Suprapubic skin (tissue), 4 donors: ENCODE measurements at regions not wholly inside any gene's neighbourhood (a gene's known extent, or its start where the extent isn't known, plus 50 kb on each side); places are given as distances from the start of the nearest gene placed in this dataset.

Source experiments
- EP300 ChIP-seq: sonication (generic); formaldehyde crosslinking; IDR thresholded peaks from one replicate; pipeline ENCODE4 v1.6.1; 2017; ENCODE audit warnings: antibody characterized with exemption
- POLR2A ChIP-seq, 2 donors: fragments of 450-650 bp; IDR thresholded peaks; one replicate each; pipeline ENCODE4 v1.6.1; 2017; ENCODE audit warnings: antibody characterized with exemption in 2 of 2, mild to moderate bottlenecking in 2 of 2, moderate library complexity in 2 of 2
- POLR2AphosphoS5 ChIP-seq, 3 donors: sonication (generic); formaldehyde crosslinking; IDR thresholded peaks; one replicate each; pipeline ENCODE4 v1.6.1; 2017; ENCODE audit warnings: antibody characterized with exemption in 3 of 3
- TF ChIP-seq, protein P1 (sequence below), 2 donors: fragments of 200-600 bp in 1 of 2; fragments of 450-650 bp in 1 of 2; sonication (generic) in 1 of 2; IDR thresholded peaks; one replicate each; pipeline ENCODE4 v1.5.1; 2016 to 2019; ENCODE audit warnings: antibody characterized with exemption in 2 of 2, mild to moderate bottlenecking in 1 of 2, moderate library complexity in 1 of 2

- TF ChIP-seq, protein P1, sequence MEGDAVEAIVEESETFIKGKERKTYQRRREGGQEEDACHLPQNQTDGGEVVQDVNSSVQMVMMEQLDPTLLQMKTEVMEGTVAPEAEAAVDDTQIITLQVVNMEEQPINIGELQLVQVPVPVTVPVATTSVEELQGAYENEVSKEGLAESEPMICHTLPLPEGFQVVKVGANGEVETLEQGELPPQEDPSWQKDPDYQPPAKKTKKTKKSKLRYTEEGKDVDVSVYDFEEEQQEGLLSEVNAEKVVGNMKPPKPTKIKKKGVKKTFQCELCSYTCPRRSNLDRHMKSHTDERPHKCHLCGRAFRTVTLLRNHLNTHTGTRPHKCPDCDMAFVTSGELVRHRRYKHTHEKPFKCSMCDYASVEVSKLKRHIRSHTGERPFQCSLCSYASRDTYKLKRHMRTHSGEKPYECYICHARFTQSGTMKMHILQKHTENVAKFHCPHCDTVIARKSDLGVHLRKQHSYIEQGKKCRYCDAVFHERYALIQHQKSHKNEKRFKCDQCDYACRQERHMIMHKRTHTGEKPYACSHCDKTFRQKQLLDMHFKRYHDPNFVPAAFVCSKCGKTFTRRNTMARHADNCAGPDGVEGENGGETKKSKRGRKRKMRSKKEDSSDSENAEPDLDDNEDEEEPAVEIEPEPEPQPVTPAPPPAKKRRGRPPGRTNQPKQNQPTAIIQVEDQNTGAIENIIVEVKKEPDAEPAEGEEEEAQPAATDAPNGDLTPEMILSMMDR (IDR thresholded peaks at IDR 0.05), result no peak
- no peak for TF ChIP-seq POLR2AphosphoS5 (IDR thresholded peaks at IDR 0.05)
- no peak for TF ChIP-seq POLR2A (IDR thresholded peaks at IDR 0.05)
- TF ChIP-seq EP300, result no peak
These were observed 187.6 kb upstream of the DMRT1 start for GRCh38 chr9:653856-654387.
